SU-DHL-6 (cell line): ENCODE measurements at regions not wholly inside any gene's neighbourhood (a gene's known extent, or its start where the extent isn't known, plus 50 kb on each side); places are given as distances from the start of the nearest gene placed in this dataset.

Source experiments
- CTCF ChIP-seq: fragments of 200-600 bp; sonication (generic); IDR thresholded peaks from one replicate; pipeline ENCODE4 v1.5.1; 2017; ENCODE audit warnings: antibody characterized with exemption, mild to moderate bottlenecking, low read length, moderate library complexity; ENCODE audit not compliant: insufficient read depth, poor library complexity, severe bottlenecking
- EZH2phosphoT487 ChIP-seq: fragments of 200-600 bp; sonication (generic), shearing (Covaris generic); conservative IDR thresholded peaks from 2 replicates; pipeline ENCODE4 v1.6.1; 2018; ENCODE audit warnings: mild to moderate bottlenecking, antibody characterized with exemption, low read length, moderate library complexity, mixed read lengths

DNA sequence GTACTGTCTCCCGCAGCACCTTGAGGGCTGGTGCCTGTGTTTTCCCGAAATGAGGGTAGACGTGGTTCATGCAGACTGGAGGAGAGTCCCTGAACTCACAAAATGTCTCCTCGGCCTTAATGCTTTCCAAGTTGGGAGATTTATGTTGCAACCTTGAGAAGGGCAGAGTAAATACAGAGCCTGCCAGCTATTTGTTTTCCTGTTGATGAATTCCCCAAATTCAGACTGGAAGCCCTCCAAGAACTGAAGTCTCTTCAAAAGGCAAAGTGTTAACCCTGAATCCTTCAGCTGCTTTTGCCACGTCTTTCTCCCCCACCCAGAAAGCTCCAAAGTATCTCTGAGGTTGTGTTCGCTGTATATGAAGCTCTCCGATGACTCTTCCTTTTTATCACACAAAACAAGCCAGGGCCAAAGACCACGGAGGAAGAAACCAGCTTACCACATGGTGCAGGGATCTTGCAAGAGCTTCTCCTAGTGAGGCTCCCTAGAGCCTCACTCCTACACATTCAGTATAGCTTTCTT, 254.7 kb upstream of the NFE2L3 start:
- TF ChIP-seq CTCF: no peak
- TF ChIP-seq EZH2phosphoT487: no peak
